WTC11 (cell line): ENCODE measurements at regions not wholly inside any gene's neighbourhood (a gene's known extent, or its start where the extent isn't known, plus 50 kb on each side); places are given as distances from the start of the nearest gene placed in this dataset.

Experiments
- ATAC-seq: fragments of 200-7000 bp; cut with Tn5 transposase; 2 replicates; pipeline ENCODE4 v1.10.0; 2021; ENCODE audit warnings: mild to moderate bottlenecking, moderate library complexity
- CTCF ChIA-PET: fragments of 300-600 bp; sonication (Branson Sonifier 250); formaldehyde crosslinking; loops from one replicate; lab custom pipeline; 2021; ENCODE audit warnings: antibody characterized with exemption; lab: Charles Lee
- POLR2A ChIA-PET: fragments of 350-600 bp; sonication (Branson Sonifier 250); formaldehyde crosslinking; loops from one replicate; lab custom pipeline; 2021; ENCODE audit warnings: antibody characterized with exemption; lab: Charles Lee
- DNase-seq: peaks from one replicate; pipeline ENCODE4 v3.0.0; 2021; ENCODE audit warnings: low spot score
- H3K27ac Mint-ChIP-seq: 2 replicates; pipeline ENCODE4 v1.8.0; 2021; ENCODE audit warnings: mixed read lengths
- H3K27me3 Mint-ChIP-seq: 2 replicates; pipeline ENCODE4 v1.8.0; 2021; ENCODE audit warnings: low read depth, mild to moderate bottlenecking, moderate library complexity, mixed read lengths
- H3K36me3 Mint-ChIP-seq: 2 replicates; pipeline ENCODE4 v1.8.0; 2021; ENCODE audit warnings: mixed read lengths
- H3K4me1 Mint-ChIP-seq: 2 replicates; pipeline ENCODE4 v1.8.0; 2022; ENCODE audit warnings: mixed read lengths
- H3K4me3 Mint-ChIP-seq: 2 replicates; pipeline ENCODE4 v1.8.0; 2021; ENCODE audit warnings: mild to moderate bottlenecking, moderate library complexity, mixed read lengths
- H3K9me3 Mint-ChIP-seq: 2 replicates; pipeline ENCODE4 v1.8.0; 2021; ENCODE audit warnings: mixed read lengths
- CREM ChIP-seq: sonication (generic); formaldehyde crosslinking; IDR thresholded peaks from 2 replicates; pipeline ENCODE4 v1.8.1; 2022; ENCODE audit warnings: mild to moderate bottlenecking, missing genetic modification reagents, moderate library complexity
- EMX1 ChIP-seq: fragments of 250-450 bp; sonication (Bioruptor Pico); IDR thresholded peaks from 2 replicates; pipeline ENCODE4 v1.8.0; 2021; ENCODE audit warnings: mild to moderate bottlenecking
- FOXP1 ChIP-seq: sonication (generic); formaldehyde crosslinking; IDR thresholded peaks from 2 replicates; pipeline ENCODE4 v1.8.0; 2022; ENCODE audit warnings: missing genetic modification reagents, mild to moderate bottlenecking, moderate library complexity, borderline replicate concordance
- HMGA2 ChIP-seq: fragments of 250-450 bp; sonication (Bioruptor Pico); IDR thresholded peaks from 2 replicates; pipeline ENCODE4 v1.4.0; 2021; ENCODE audit warnings: mild to moderate bottlenecking, moderate library complexity
- IRF2 ChIP-seq: sonication (generic); formaldehyde crosslinking; IDR thresholded peaks from 2 replicates; pipeline ENCODE4 v1.8.0; 2022; ENCODE audit warnings: low read depth, missing genetic modification reagents, borderline replicate concordance
- MXD4 ChIP-seq: fragments of 250-450 bp; sonication (Bioruptor Pico); IDR thresholded peaks from 2 replicates; pipeline ENCODE4 v1.8.0; 2021; ENCODE audit warnings: mild to moderate bottlenecking, moderate library complexity, borderline replicate concordance
- PRRX2 ChIP-seq: fragments of 250-450 bp; sonication (Bioruptor Pico); IDR thresholded peaks from 2 replicates; pipeline ENCODE4 v1.8.0; 2021; ENCODE audit warnings: mild to moderate bottlenecking
- SMAD4 ChIP-seq: sonication (generic); formaldehyde crosslinking; IDR thresholded peaks from 2 replicates; pipeline ENCODE4 v1.8.0; 2022; ENCODE audit warnings: mild to moderate bottlenecking, missing genetic modification reagents
- ZNF416 ChIP-seq: fragments of 250-450 bp; sonication (Bioruptor Pico); IDR thresholded peaks from 2 replicates; pipeline ENCODE4 v1.9.0; 2021; ENCODE audit warnings: mild to moderate bottlenecking, inconsistent platforms
- TF ChIP-seq, protein P1 (sequence below): sonication (generic); formaldehyde crosslinking; IDR thresholded peaks from 2 replicates; pipeline ENCODE4 v1.8.0; 2022; ENCODE audit warnings: mild to moderate bottlenecking, missing genetic modification reagents
- TF ChIP-seq, protein P2 (sequence below): sonication (generic); formaldehyde crosslinking; conservative IDR thresholded peaks from 2 replicates; pipeline ENCODE4 v1.8.1; 2022; ENCODE audit warnings: mild to moderate bottlenecking, missing genetic modification reagents
- TF ChIP-seq, protein P3 (sequence below): fragments of 250-450 bp; sonication (Bioruptor Pico); IDR thresholded peaks from 2 replicates; pipeline ENCODE4 v1.9.0; 2021; ENCODE audit warnings: mild to moderate bottlenecking
- TF ChIP-seq, protein P4 (sequence below): fragments of 250-450 bp; sonication (Bioruptor Pico); conservative IDR thresholded peaks from 2 replicates; pipeline ENCODE4 v1.9.0; 2021; ENCODE audit warnings: mild to moderate bottlenecking
- TF ChIP-seq, protein P5 (sequence below): fragments of 250-450 bp; sonication (Bioruptor Pico); IDR thresholded peaks from 2 replicates; pipeline ENCODE4 v1.9.0; 2021; ENCODE audit warnings: mild to moderate bottlenecking, borderline replicate concordance
- TF ChIP-seq, protein P6 (sequence below): sonication (generic); formaldehyde crosslinking; conservative IDR thresholded peaks from 2 replicates; pipeline ENCODE4 v1.8.1; 2023; ENCODE audit warnings: mild to moderate bottlenecking, low read depth, missing genetic modification reagents, moderate library complexity
- TF ChIP-seq, protein P7 (sequence below): sonication (generic); formaldehyde crosslinking; IDR thresholded peaks from 2 replicates; pipeline ENCODE4 v1.8.0; 2022; ENCODE audit warnings: mild to moderate bottlenecking, missing genetic modification reagents
- TF ChIP-seq, protein P8 (sequence below): sonication (generic); formaldehyde crosslinking; IDR thresholded peaks from 2 replicates; pipeline ENCODE4 v1.8.1; 2022; ENCODE audit warnings: missing genetic modification reagents, borderline replicate concordance
- TF ChIP-seq, protein P9 (sequence below): sonication (generic); formaldehyde crosslinking; IDR thresholded peaks from 2 replicates; pipeline ENCODE4 v1.8.1; 2023; ENCODE audit warnings: mild to moderate bottlenecking, missing genetic modification reagents, moderate library complexity

DNA sequence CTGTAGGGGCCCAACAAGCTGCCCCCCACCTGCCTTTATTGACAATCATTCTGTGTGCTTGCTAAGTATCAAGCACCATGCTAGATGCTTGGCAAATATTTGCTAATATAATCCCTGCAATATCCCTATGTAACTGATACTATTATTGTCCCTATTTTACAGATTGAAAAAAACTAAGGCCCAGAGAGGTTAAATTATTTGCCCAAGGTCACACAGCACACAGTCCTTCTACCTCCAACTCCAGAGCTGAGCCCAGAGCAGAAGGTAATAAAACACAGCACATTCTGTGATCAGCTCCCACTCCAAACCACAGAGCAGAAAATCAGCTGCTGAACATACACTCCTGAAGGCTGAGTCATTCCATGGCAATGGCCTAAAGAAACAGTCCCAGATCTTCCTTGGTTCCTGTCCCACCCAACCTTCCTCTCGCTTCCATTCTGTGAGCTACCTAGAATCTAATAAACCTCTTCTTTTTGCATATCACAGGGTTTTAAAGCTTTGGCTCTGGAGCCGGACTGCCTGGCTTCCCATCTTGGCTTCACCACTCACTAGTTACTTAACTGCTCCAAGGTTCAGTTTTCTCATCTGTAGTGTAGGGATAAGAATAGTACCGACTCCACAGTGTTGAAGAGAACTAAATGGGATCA is 66.7 kb upstream of the ADRA1B start:
- H3K27me3 Mint-ChIP-seq = no peaks in the 10 kb centered on the region
- no peaks in the 10 kb centered on the region for H3K36me3 Mint-ChIP-seq
- H3K9me3 Mint-ChIP-seq = peaks cover 6% of the 10 kb centered on the region; the same call in 1 of the 2 replicates
- no peak overlapping the region for H3K4me3 Mint-ChIP-seq
- ChIA-PET CTCF (interaction anchor here (1.4 kb wide), 1 partner anchor 67 kb away, joined by 4 read pairs; the partner anchor contains the start of gene ADRA1B), POLR2A (no interaction called here)
- ATAC-seq = no peak
- H3K27ac Mint-ChIP-seq = no peak overlapping the region
- no peak for DNase-seq
- peaks cover 10% of the 10 kb centered on the region for H3K4me1 Mint-ChIP-seq
- TF ChIP-seq, protein P1, sequence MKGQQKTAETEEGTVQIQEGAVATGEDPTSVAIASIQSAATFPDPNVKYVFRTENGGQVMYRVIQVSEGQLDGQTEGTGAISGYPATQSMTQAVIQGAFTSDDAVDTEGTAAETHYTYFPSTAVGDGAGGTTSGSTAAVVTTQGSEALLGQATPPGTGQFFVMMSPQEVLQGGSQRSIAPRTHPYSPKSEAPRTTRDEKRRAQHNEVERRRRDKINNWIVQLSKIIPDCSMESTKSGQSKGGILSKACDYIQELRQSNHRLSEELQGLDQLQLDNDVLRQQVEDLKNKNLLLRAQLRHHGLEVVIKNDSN = no peak
- TF ChIP-seq HMGA2 (CRISPR knock-in tag) = no peak
- no peak for TF ChIP-seq IRF2 (CRISPR knock-in tag)
- TF ChIP-seq FOXP1 (CRISPR knock-in tag) = no peak
- TF ChIP-seq, protein P2, sequence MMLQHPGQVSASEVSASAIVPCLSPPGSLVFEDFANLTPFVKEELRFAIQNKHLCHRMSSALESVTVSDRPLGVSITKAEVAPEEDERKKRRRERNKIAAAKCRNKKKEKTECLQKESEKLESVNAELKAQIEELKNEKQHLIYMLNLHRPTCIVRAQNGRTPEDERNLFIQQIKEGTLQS (CRISPR knock-in tag) = no peak
- TF ChIP-seq EMX1 (CRISPR knock-in tag) = no peak
- TF ChIP-seq, all 79 proteins: peak for 0

DNA sequence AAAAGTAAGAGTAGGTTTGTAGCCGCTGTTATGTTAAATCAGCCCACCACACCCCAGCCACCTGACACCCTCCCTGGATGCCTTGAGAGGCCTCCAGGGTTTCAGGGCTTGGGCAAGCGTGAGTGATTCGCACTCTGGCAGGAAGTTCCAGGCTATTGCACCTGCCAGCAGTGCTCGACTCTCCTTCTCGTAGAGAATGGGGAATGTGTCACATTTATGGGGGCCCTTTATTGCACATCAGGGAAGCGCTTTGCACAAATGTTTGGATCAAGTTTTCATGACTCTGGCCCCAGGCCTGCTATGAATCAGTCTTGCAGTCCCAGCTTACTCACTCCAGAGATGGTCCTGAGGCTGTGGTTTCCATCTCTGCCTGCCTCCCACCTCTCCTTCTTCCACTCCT is 66.1 kb upstream of the ADRA1B start:
- no peak overlapping the region for H3K27ac Mint-ChIP-seq
- no peak overlapping the region for H3K4me3 Mint-ChIP-seq
- peaks cover 9% of the 10 kb centered on the region for H3K4me1 Mint-ChIP-seq
- ATAC-seq = peak; percentile 60
- no peak for DNase-seq
- CTCF ChIA-PET = no interaction called here
- no peaks in the 10 kb centered on the region for H3K27me3 Mint-ChIP-seq
- POLR2A ChIA-PET = no interaction called here
- no peaks in the 10 kb centered on the region for H3K36me3 Mint-ChIP-seq
- peaks cover 6% of the 10 kb centered on the region; the same call in 1 of the 2 replicates for H3K9me3 Mint-ChIP-seq
- TF ChIP-seq CREM (CRISPR knock-in tag) (no peak), ZNF416 (CRISPR knock-in tag) (no peak), SMAD4 (no peak), MXD4 (no peak), PRRX2 (no peak)
- TF ChIP-seq, protein P3, sequence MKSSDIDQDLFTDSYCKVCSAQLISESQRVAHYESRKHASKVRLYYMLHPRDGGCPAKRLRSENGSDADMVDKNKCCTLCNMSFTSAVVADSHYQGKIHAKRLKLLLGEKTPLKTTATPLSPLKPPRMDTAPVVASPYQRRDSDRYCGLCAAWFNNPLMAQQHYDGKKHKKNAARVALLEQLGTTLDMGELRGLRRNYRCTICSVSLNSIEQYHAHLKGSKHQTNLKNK (CRISPR knock-in tag) = no peak
- TF ChIP-seq, protein P4, sequence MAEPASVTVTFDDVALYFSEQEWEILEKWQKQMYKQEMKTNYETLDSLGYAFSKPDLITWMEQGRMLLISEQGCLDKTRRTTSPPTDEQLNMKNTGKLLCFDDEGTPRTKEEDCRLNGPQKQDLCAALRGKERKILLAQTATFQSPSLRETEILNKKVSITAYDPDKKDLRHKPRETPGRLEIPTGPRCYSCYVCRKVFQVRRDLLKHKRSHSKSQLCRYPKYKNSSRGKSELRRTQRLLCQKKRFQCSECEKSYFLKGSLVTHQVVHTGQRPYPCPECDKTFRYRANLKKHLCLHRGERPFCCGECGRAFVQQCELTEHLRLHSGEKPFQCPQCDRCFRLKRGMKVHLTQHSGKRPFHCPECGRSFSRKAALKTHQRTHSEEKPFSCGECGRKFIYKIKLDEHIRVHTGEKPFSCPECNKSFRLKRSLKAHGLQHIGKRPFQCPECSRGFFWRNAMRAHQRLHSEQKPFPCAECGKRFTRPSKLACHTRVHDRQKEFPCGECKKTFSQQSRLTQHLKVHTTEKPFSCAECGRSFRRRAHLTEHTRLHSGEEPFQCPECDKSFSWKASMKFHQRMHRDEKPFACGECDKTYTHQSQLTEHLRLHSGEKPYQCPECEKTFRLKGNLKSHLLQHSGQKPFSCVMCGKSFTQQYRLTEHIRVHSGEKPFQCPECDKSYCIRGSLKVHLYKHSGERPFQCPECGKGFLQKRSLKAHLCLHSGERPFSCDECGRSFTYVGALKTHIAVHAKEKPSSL (CRISPR knock-in tag) = no peak
- TF ChIP-seq, protein P5, sequence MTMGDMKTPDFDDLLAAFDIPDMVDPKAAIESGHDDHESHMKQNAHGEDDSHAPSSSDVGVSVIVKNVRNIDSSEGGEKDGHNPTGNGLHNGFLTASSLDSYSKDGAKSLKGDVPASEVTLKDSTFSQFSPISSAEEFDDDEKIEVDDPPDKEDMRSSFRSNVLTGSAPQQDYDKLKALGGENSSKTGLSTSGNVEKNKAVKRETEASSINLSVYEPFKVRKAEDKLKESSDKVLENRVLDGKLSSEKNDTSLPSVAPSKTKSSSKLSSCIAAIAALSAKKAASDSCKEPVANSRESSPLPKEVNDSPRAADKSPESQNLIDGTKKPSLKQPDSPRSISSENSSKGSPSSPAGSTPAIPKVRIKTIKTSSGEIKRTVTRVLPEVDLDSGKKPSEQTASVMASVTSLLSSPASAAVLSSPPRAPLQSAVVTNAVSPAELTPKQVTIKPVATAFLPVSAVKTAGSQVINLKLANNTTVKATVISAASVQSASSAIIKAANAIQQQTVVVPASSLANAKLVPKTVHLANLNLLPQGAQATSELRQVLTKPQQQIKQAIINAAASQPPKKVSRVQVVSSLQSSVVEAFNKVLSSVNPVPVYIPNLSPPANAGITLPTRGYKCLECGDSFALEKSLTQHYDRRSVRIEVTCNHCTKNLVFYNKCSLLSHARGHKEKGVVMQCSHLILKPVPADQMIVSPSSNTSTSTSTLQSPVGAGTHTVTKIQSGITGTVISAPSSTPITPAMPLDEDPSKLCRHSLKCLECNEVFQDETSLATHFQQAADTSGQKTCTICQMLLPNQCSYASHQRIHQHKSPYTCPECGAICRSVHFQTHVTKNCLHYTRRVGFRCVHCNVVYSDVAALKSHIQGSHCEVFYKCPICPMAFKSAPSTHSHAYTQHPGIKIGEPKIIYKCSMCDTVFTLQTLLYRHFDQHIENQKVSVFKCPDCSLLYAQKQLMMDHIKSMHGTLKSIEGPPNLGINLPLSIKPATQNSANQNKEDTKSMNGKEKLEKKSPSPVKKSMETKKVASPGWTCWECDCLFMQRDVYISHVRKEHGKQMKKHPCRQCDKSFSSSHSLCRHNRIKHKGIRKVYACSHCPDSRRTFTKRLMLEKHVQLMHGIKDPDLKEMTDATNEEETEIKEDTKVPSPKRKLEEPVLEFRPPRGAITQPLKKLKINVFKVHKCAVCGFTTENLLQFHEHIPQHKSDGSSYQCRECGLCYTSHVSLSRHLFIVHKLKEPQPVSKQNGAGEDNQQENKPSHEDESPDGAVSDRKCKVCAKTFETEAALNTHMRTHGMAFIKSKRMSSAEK (CRISPR knock-in tag) = no peak
- TF ChIP-seq, protein P6, sequence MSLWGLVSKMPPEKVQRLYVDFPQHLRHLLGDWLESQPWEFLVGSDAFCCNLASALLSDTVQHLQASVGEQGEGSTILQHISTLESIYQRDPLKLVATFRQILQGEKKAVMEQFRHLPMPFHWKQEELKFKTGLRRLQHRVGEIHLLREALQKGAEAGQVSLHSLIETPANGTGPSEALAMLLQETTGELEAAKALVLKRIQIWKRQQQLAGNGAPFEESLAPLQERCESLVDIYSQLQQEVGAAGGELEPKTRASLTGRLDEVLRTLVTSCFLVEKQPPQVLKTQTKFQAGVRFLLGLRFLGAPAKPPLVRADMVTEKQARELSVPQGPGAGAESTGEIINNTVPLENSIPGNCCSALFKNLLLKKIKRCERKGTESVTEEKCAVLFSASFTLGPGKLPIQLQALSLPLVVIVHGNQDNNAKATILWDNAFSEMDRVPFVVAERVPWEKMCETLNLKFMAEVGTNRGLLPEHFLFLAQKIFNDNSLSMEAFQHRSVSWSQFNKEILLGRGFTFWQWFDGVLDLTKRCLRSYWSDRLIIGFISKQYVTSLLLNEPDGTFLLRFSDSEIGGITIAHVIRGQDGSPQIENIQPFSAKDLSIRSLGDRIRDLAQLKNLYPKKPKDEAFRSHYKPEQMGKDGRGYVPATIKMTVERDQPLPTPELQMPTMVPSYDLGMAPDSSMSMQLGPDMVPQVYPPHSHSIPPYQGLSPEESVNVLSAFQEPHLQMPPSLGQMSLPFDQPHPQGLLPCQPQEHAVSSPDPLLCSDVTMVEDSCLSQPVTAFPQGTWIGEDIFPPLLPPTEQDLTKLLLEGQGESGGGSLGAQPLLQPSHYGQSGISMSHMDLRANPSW = no peak
- TF ChIP-seq, protein P7, sequence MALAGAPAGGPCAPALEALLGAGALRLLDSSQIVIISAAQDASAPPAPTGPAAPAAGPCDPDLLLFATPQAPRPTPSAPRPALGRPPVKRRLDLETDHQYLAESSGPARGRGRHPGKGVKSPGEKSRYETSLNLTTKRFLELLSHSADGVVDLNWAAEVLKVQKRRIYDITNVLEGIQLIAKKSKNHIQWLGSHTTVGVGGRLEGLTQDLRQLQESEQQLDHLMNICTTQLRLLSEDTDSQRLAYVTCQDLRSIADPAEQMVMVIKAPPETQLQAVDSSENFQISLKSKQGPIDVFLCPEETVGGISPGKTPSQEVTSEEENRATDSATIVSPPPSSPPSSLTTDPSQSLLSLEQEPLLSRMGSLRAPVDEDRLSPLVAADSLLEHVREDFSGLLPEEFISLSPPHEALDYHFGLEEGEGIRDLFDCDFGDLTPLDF = no peak
- TF ChIP-seq, protein P8, sequence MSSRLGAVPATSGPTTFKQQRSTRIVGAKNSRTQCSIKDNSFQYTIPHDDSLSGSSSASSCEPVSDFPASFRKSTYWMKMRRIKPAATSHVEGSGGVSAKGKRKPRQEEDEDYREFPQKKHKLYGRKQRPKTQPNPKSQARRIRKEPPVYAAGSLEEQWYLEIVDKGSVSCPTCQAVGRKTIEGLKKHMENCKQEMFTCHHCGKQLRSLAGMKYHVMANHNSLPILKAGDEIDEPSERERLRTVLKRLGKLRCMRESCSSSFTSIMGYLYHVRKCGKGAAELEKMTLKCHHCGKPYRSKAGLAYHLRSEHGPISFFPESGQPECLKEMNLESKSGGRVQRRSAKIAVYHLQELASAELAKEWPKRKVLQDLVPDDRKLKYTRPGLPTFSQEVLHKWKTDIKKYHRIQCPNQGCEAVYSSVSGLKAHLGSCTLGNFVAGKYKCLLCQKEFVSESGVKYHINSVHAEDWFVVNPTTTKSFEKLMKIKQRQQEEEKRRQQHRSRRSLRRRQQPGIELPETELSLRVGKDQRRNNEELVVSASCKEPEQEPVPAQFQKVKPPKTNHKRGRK (CRISPR knock-in tag) = no peak
- TF ChIP-seq, protein P9, sequence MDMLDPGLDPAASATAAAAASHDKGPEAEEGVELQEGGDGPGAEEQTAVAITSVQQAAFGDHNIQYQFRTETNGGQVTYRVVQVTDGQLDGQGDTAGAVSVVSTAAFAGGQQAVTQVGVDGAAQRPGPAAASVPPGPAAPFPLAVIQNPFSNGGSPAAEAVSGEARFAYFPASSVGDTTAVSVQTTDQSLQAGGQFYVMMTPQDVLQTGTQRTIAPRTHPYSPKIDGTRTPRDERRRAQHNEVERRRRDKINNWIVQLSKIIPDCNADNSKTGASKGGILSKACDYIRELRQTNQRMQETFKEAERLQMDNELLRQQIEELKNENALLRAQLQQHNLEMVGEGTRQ (CRISPR knock-in tag) = no peak
